ENCODE measurements at regions not wholly inside any gene's neighbourhood (a gene's known extent, or its start where the extent isn't known, plus 50 kb on each side); places are given as distances from the start of the nearest gene placed in this dataset.
"Not testable (repeated sequence)": the region's sequence is repeated elsewhere in the genome, so short reads cannot be mapped to it uniquely, and the experiment has no call there.

GRCh38 chr3:177713928-177714900, 516.9 kb upstream of the TBL1XR1 start:
- no peaks in the 10 kb centered on the region for H3K36me3 Mint-ChIP-seq
- H3K27me3 Mint-ChIP-seq: no peaks in the 10 kb centered on the region
- H3K27ac Mint-ChIP-seq: no peak overlapping the region
- CTCF ChIA-PET: no interaction called here
- no peaks in the 10 kb centered on the region for H3K9me3 Mint-ChIP-seq
- no peak for DNase-seq
- H3K4me3 Mint-ChIP-seq: no peak overlapping the region
- H3K4me1 Mint-ChIP-seq: no peaks in the 10 kb centered on the region

DNA sequence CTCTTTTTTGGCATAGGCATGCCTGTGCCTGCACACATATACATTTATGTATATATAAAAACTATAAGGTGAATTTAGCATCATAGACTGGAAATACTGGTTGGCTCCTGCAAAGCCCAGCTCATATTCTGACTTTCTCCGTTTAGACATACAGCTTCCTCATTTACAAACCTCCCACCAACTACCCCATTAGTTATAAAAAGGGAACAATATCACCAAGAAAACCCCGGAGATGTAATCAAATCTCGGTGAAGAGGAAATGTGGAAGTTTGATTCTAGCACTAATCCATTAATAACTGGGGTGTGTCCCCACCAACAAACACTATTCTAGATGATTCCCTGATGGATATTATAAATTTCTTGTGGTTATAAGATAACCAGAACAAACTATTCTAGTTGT, 517.7 kb upstream of the TBL1XR1 start:
- Mint-ChIP-seq H3K9me3 (no peaks in the 10 kb centered on the region), H3K27me3 (no peaks in the 10 kb centered on the region), H3K27ac (no peak overlapping the region), H3K4me1 (no peaks in the 10 kb centered on the region), H3K36me3 (no peaks in the 10 kb centered on the region), H3K4me3 (no peak overlapping the region)
- CTCF ChIA-PET: no interaction called here
- no peak for DNase-seq

DNA sequence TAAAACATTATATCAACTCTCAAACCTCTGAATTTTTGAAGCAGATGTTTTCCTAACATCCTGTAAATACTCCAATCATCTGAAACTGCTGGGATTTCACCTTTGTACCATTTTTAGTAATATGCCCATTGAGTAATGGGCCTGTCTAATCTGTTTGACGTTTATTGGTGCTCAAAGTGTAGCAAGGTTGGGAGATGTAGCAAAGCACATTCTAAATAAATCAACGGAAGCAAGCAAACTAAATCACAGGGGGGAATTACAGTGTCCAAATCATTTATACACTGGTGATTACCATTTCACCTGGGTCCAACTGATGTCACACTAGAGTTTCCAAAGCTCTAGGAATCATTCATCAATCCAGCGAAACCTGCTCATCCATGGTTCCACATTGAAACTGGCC, 518.7 kb upstream of the TBL1XR1 start:
- Mint-ChIP-seq H3K27ac (no peak overlapping the region), H3K36me3 (no peaks in the 10 kb centered on the region), H3K27me3 (no peaks in the 10 kb centered on the region), H3K4me3 (no peak overlapping the region), H3K4me1 (no peaks in the 10 kb centered on the region), H3K9me3 (no peaks in the 10 kb centered on the region)
- CTCF ChIA-PET: no interaction called here
- no peak for DNase-seq

- H3K27me3 Mint-ChIP-seq, H3K36me3 Mint-ChIP-seq, DNase-seq, H3K9me3 Mint-ChIP-seq, H3K4me3 Mint-ChIP-seq, H3K4me1 Mint-ChIP-seq, H3K27ac Mint-ChIP-seq, CTCF ChIA-PET: not testable (repeated sequence)
These were observed 523.6 kb upstream of the TBL1XR1 start for GRCh38 chr3:177720927-177721326.

- DNase-seq: no peak
- Mint-ChIP-seq H3K36me3 (no peaks in the 10 kb centered on the region), H3K27me3 (no peaks in the 10 kb centered on the region), H3K4me3 (no peak overlapping the region), H3K27ac (no peak overlapping the region), H3K9me3 (no peaks in the 10 kb centered on the region), H3K4me1 (peaks cover 8% of the 10 kb centered on the region)
- CTCF ChIA-PET: no interaction called here
These were observed 524.8 kb upstream of the TBL1XR1 start for GRCh38 chr3:177721864-177722785.

GRCh38 chr3:177724020-177724638, 526.8 kb upstream of the TBL1XR1 start:
- CTCF ChIA-PET: no interaction called here
- Mint-ChIP-seq H3K36me3 (no peaks in the 10 kb centered on the region), H3K27ac (no peak overlapping the region), H3K9me3 (peaks cover 3% of the 10 kb centered on the region), H3K4me1 (peaks cover 8% of the 10 kb centered on the region), H3K4me3 (no peak overlapping the region), H3K27me3 (no peaks in the 10 kb centered on the region)
- DNase-seq: no peak

DNA sequence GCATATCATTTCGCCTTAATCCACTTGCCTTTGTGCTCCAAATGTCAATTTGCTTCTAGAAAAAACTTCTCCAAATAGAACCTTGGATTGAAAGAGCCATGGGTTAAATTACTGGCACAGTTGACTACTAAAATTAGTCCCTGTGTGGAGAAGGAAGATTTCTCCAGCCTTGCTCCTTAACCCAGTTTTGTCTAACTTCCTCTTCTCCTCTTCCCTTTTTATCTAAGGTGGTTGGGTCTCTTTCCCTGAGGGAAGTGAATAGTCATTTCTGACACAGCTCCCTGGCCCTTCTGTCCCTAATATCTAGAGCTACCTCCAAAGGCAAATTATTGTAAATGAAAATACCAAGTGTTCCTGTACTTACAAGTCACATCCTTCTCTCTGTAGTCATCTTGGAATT, 527.9 kb upstream of the TBL1XR1 start:
- Mint-ChIP-seq H3K4me3 (no peak overlapping the region), H3K27me3 (no peaks in the 10 kb centered on the region), H3K36me3 (no peaks in the 10 kb centered on the region), H3K27ac (no peak overlapping the region), H3K9me3 (peaks cover 3% of the 10 kb centered on the region), H3K4me1 (peaks cover 8% of the 10 kb centered on the region)
- CTCF ChIA-PET: no interaction called here
- DNase-seq: no peak

DNA sequence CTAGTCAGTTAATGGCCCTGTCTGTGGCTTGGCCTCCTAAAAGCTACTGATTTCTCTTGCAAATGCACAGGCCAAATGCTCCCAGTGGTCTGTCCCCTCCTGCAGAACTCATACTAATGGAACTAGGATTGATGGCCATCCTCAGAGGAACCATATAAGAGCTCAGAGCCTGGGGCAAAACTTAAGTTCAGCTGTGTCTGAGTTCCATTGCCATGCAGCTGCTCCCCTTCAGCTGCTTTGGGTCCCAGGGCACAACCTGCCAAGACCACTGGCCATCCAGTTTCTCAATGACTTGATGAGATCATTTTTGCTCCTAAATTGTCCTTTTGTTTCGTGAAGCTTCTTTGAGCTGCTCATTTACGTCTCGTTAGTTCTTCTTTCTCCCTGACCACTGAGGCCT, 529.5 kb upstream of the TBL1XR1 start:
- DNase-seq: no peak
- CTCF ChIA-PET: no interaction called here
- H3K36me3 Mint-ChIP-seq: no peaks in the 10 kb centered on the region
- H3K4me3 Mint-ChIP-seq: no peak overlapping the region
- peaks cover 8% of the 10 kb centered on the region for H3K4me1 Mint-ChIP-seq
- H3K27me3 Mint-ChIP-seq: no peaks in the 10 kb centered on the region
- no peak overlapping the region for H3K27ac Mint-ChIP-seq
- H3K9me3 Mint-ChIP-seq: peaks cover 3% of the 10 kb centered on the region

GRCh38 chr3:177729956-177730681, 532.8 kb upstream of the TBL1XR1 start:
- no peaks in the 10 kb centered on the region for H3K36me3 Mint-ChIP-seq
- H3K4me3 Mint-ChIP-seq: no peak overlapping the region
- no peak for DNase-seq
- no peak overlapping the region for H3K27ac Mint-ChIP-seq
- CTCF ChIA-PET: no interaction called here
- H3K9me3 Mint-ChIP-seq: peaks cover 3% of the 10 kb centered on the region
- no peaks in the 10 kb centered on the region for H3K27me3 Mint-ChIP-seq
- no peaks in the 10 kb centered on the region for H3K4me1 Mint-ChIP-seq

DNA sequence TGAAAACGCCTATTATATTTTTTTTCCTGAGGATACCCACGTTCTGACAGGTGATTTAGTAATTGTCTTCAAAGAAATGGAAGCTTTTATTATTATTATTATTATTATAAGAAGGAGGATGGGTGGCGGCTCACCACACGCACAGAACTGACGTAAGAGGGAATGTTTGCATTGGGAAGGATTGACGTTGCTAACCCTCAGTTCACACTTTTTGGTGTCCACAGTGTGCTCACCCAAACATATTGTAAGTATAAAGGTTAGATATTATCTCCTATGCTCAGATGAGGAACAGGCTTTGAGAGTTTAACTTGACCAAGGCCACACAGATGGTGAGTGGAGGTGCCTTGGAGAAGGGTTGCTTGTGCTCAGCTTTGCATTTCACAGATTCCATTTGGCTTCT, 533.5 kb upstream of the TBL1XR1 start:
- H3K36me3 Mint-ChIP-seq: no peaks in the 10 kb centered on the region
- CTCF ChIA-PET: interaction anchor here (0.6 kb wide), 1 partner anchor 116 kb away, joined by 3 read pairs; no protein-coding TSS in a partner anchor

GRCh38 chr3:177731644-177732268, 534.5 kb upstream of the TBL1XR1 start:
- H3K27me3 Mint-ChIP-seq: no peaks in the 10 kb centered on the region
- no peak overlapping the region for H3K27ac Mint-ChIP-seq
- H3K4me3 Mint-ChIP-seq: no peak overlapping the region
- no peaks in the 10 kb centered on the region for H3K4me1 Mint-ChIP-seq
- peaks cover 3% of the 10 kb centered on the region for H3K9me3 Mint-ChIP-seq
- H3K36me3 Mint-ChIP-seq: no peaks in the 10 kb centered on the region
- CTCF ChIA-PET: interaction anchor here (0.6 kb wide), 1 partner anchor 117 kb away, joined by 3 read pairs; no protein-coding TSS in a partner anchor
- no peak for DNase-seq

More for the DNA sequence above, 533.5 kb upstream of the TBL1XR1 start:
- H3K27ac Mint-ChIP-seq: no peak overlapping the region
- no peaks in the 10 kb centered on the region for H3K4me1 Mint-ChIP-seq
- peaks cover 3% of the 10 kb centered on the region for H3K9me3 Mint-ChIP-seq
- H3K4me3 Mint-ChIP-seq: no peak overlapping the region
- DNase-seq: no peak
- H3K27me3 Mint-ChIP-seq: no peaks in the 10 kb centered on the region

DNA sequence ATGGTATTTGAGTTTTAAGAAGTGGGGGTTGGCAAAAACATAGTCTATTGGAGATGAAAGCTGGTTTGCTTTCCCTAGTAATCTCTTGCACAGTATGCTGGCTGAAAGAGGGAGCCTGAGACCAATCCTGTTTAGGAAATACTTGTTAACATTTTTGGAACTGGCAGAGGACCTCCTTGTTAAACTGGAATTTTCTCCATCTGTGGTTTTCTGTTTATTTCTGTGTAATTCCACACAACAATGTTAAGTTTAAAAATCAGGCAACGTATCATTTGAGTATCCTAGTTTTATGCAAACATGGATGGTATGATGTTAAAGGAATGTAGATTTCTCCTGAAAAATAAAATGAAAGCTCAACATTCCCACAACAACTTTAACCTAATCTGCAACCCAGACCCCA, 536.0 kb upstream of the TBL1XR1 start:
- no peaks in the 10 kb centered on the region for H3K27me3 Mint-ChIP-seq
- H3K36me3 Mint-ChIP-seq: no peaks in the 10 kb centered on the region
- H3K27ac Mint-ChIP-seq: no peak overlapping the region
- no peak overlapping the region for H3K4me3 Mint-ChIP-seq
- H3K9me3 Mint-ChIP-seq: peaks cover 3% of the 10 kb centered on the region
- no peaks in the 10 kb centered on the region for H3K4me1 Mint-ChIP-seq
- CTCF ChIA-PET: no interaction called here
- DNase-seq: no peak

DNA sequence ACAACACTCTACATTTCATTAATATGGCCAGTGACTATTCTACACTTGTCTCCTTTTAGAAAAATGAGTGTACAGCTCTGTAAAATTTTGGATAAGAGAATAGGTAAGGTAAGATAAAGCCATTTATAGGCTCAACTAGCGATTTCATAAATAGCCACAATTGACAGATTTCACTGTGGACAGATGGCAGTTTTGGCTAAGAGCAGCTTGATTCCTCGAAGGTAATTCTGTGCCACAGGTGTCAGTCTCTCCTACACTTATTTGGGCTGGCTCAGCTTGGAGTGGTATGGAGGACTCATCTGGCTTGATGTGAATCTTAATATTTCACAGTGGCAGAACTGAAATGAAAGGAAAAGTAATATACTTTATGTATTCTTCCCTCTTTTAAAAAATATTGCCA, 536.7 kb upstream of the TBL1XR1 start:
- no peak overlapping the region for H3K4me3 Mint-ChIP-seq
- H3K36me3 Mint-ChIP-seq: no peaks in the 10 kb centered on the region
- H3K27me3 Mint-ChIP-seq: no peaks in the 10 kb centered on the region
- peaks cover under 1% of the 10 kb centered on the region for H3K9me3 Mint-ChIP-seq
- no peak overlapping the region for H3K27ac Mint-ChIP-seq
- DNase-seq: no peak
- CTCF ChIA-PET: no interaction called here
- H3K4me1 Mint-ChIP-seq: no peaks in the 10 kb centered on the region
